ENCODE measurements at regions not wholly inside any gene's neighbourhood (a gene's known extent, or its start where the extent isn't known, plus 50 kb on each side); places are given as distances from the start of the nearest gene placed in this dataset.

DNA sequence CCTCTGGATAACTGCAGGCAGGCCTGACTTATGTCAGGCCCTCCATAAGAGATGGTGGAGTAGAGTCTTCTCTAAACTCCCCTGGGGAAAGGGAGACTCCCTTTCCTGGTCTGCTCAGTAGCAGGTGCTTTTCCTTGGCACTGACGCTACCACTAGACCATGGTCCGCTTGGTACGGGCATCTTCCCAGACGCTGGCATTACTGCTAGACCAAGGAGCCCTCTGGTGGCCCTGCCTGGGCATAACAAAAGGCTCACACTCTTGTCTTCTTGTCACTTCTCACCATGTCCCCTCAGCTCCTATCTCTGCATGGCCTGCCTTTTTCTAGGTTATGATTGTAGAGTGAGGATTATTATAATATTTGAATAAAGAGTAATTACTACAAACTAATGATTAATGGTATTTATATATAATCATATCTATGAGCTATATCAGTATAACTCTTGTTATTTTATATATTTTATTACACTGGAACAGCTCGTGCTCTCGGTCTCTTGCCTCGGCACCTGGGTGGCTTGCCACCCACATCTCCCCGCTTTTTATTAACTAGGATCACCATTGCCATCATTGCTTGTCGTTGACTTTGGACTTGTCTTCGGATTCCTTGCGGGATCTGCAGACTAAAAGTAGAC is 59.8 kb upstream of the ARL4D start:
- TF ChIP-seq POLR2A (IDR thresholded peaks at IDR 0.05) (no peak), EP300 (IDR thresholded peaks at IDR 0.05) (no peak), POLR2AphosphoS5 (IDR thresholded peaks at IDR 0.05) (peak in 1 of 3 donors; percentile 8)
- TF ChIP-seq, protein P1, sequence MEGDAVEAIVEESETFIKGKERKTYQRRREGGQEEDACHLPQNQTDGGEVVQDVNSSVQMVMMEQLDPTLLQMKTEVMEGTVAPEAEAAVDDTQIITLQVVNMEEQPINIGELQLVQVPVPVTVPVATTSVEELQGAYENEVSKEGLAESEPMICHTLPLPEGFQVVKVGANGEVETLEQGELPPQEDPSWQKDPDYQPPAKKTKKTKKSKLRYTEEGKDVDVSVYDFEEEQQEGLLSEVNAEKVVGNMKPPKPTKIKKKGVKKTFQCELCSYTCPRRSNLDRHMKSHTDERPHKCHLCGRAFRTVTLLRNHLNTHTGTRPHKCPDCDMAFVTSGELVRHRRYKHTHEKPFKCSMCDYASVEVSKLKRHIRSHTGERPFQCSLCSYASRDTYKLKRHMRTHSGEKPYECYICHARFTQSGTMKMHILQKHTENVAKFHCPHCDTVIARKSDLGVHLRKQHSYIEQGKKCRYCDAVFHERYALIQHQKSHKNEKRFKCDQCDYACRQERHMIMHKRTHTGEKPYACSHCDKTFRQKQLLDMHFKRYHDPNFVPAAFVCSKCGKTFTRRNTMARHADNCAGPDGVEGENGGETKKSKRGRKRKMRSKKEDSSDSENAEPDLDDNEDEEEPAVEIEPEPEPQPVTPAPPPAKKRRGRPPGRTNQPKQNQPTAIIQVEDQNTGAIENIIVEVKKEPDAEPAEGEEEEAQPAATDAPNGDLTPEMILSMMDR (IDR thresholded peaks at IDR 0.05): peak in 5 of 7 experiments; percentile 28 to 80 (median 58)
- intact Hi-C loops (cut with DNase I; ENCODE audit: low total_unique reads): no loop called here
- Histone ChIP-seq H3K36me3 (no peaks in the 10 kb centered on the region), H3K27me3 (no peaks in the 10 kb centered on the region), H3K9me3 (no peaks in the 10 kb centered on the region), H3K4me1 (peaks cover 2 to 28% (median 15%) of the 10 kb centered on the region in 4 donors), H3K4me3 (no peak overlapping the region), H3K27ac (no peak overlapping the region)
- 54 to 62% (median 55%) methylated on average over 10 to 11 of the region's 11 CpGs for WGBS, 5 donors
- DNase-seq: peak; percentile 82 to 83

DNA sequence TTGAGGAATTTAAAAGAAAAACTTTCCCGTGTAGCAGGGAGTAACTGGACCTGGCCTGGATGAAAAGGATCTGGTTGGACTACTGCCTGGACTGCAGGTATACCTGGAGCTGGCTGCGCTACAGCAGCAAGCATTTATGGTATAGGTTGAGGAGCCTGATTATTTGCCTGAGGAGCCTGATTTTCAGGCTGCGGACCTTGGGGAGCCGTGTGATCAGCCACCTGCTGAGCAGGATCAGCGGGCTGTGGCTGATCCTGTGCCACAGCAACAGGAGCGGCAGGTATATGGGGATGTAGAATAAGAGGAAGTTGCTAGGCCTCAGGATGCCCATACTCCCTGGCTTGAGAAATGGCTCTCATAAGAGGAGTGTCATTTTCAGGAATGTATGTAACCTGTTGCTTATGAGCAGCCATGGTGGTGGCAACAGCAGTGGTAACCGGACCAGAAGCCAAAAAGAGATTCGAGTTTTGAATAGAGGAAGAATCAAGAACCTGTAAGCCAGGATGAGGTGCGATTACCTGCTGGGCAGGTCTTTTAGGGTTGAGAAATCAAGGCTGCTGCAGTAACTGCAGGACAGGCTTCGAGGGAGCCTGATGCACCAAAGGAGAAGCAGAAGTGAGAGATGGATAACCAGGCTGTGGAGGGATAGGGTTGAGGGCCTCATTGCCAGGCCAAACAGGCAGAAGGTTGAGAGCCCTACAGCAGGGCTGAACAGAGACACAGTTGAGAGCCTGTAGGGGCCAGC is 60.9 kb upstream of the ARL4D start:
- TF ChIP-seq, protein P1 (IDR thresholded peaks at IDR 0.05): no peak
- TF ChIP-seq EP300 (IDR thresholded peaks at IDR 0.05): no peak
- no peak for TF ChIP-seq POLR2A (IDR thresholded peaks at IDR 0.05)
- TF ChIP-seq POLR2AphosphoS5 (IDR thresholded peaks at IDR 0.05): no peak
- peaks cover 7 to 34% (median 18%) of the 10 kb centered on the region in 4 donors for H3K4me1 ChIP-seq
- H3K4me3 ChIP-seq: no peak overlapping the region
- WGBS, 5 donors: 74 to 82% (median 80%) methylated on average over 10 of the region's 10 CpGs
- H3K36me3 ChIP-seq: no peaks in the 10 kb centered on the region
- H3K27me3 ChIP-seq: no peaks in the 10 kb centered on the region
- H3K9me3 ChIP-seq: no peaks in the 10 kb centered on the region
- H3K27ac ChIP-seq: no peak overlapping the region
- intact Hi-C loops (cut with DNase I; ENCODE audit: low total_unique reads): no loop called here
- DNase-seq: no peak

DNA sequence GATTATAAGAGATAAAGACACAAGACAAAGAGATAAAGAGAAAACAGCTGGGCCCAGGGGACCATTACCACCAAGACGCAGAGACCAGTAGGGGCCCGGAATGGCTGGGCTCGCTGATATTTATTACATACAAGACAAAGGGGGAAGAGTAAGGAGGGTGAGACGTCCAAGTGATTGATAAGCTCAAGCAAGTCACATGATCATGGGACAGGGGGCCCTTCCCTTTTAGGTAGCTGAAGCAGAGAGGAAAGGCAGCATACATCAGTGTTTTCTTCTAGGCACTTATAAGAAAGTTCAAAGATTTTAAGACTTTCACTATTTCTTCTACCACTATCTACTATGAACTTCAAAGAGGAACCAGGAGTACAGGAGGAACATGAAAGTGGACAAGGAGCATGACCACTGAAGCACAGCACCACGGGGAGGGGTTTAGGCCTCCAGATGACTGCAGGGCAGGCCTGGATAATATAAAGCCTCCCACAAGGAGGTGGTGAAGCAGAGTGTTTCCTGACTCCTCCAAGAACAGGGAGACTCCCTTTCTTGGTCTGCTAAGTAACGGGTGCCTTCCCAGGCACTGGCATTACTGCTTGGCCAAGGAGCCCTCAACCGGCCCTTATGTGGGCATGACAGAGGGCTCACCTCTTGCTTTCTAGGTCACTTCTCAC is 63.9 kb upstream of the ARL4D start:
- TF ChIP-seq EP300 (IDR thresholded peaks at IDR 0.05): no peak
- 64 to 68% (median 65%) methylated on average over 7 of the region's 7 CpGs for WGBS, 5 donors
- intact Hi-C loops (cut with DNase I; ENCODE audit: low total_unique reads): no loop called here
- peak overlapping the region in 1 of 5 donors; percentile 74 for H3K27ac ChIP-seq
- H3K27me3 ChIP-seq: no peaks in the 10 kb centered on the region
- no peaks in the 10 kb centered on the region for H3K36me3 ChIP-seq
- H3K9me3 ChIP-seq: no peaks in the 10 kb centered on the region
- no peak for DNase-seq
- no peak overlapping the region for H3K4me3 ChIP-seq
- peaks cover 7 to 23% (median 14%) of the 10 kb centered on the region in 4 donors for H3K4me1 ChIP-seq

DNA sequence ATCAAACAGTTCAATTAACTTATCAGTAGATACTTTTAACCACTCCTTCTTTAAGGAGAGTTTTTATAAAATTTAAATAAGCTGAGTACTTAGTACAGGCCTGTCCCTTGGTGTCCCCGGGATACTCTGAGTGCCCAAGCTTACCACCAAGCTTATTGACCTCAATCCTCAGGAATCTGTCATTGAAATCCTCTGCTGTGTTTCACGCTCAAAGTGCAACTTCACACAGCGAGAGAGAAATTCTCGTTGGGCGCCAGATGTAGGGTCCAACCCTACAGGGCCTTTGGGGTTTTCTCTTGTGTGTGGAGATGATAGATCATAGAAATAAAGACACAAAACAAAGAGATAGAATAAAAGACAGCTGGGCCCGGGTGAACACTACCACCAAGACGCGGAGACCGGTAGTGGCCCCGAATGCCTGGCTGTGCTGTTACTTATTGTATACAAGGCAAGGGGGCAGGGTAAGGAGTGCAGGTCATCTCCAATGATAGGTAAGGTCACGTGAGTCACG is 65.3 kb upstream of the ARL4D start:
- Histone ChIP-seq H3K9me3 (no peaks in the 10 kb centered on the region), H3K36me3 (no peaks in the 10 kb centered on the region), H3K4me3 (no peak overlapping the region), H3K27me3 (no peaks in the 10 kb centered on the region), H3K4me1 (peaks cover 7 to 18% (median 12%) of the 10 kb centered on the region in 4 donors), H3K27ac (peak overlapping the region in 1 of 5 donors; percentile 74)
- no peak for DNase-seq
- WGBS, 5 donors: 83 to 89% (median 88%) methylated on average over 12 of the region's 12 CpGs
- intact Hi-C loops (cut with DNase I; ENCODE audit: low total_unique reads): no loop called here
- no peak for TF ChIP-seq EP300 (IDR thresholded peaks at IDR 0.05)
- TF ChIP-seq POLR2A (IDR thresholded peaks at IDR 0.05): no peak
- TF ChIP-seq POLR2AphosphoS5 (IDR thresholded peaks at IDR 0.05): no peak
- TF ChIP-seq, protein P1 (IDR thresholded peaks at IDR 0.05): no peak
